Thyroid gland (tissue), 4 donors: ENCODE measurements at regions not wholly inside any gene's neighbourhood (a gene's known extent, or its start where the extent isn't known, plus 50 kb on each side); places are given as distances from the start of the nearest gene placed in this dataset. TPM values are rescaled to one million over a fixed set of nuclear protein-coding genes. Genes with fewer than 3 reads are reported as not detected.

Experiments used
- DNase-seq, 2 donors: peaks; one replicate each; pipeline ENCODE4 v3.0.0-alpha.2; 2019
- H3K27ac ChIP-seq, 3 donors: fragments of 200-600 bp; sonication (generic); 1 replicate in 2 of 3; 2 replicates in 1 of 3; pipeline ENCODE4 v1.5.1; 2016 to 2019; ENCODE audit warnings: mild to moderate bottlenecking in 1 of 3, moderate library complexity in 1 of 3
- H3K27me3 ChIP-seq: fragments of 200-600 bp; sonication (generic); one replicate; pipeline ENCODE4 v1.5.1; 2019
- H3K36me3 ChIP-seq, 2 donors: fragments of 200-600 bp; sonication (generic); one replicate each; pipeline ENCODE4 v1.5.1; 2016 to 2019
- H3K4me1 ChIP-seq, 2 donors: fragments of 200-600 bp; sonication (generic); one replicate each; pipeline ENCODE4 v1.5.1; 2017 to 2019
- H3K4me3 ChIP-seq, 3 donors: fragments of 200-600 bp; sonication (generic); replicated peaks in 1 of 3; 1 replicate in 2 of 3; 2 replicates in 1 of 3; pipeline ENCODE4 v1.5.1; 2016; ENCODE audit warnings: mild to moderate bottlenecking in 1 of 3
- H3K9me3 ChIP-seq: fragments of 200-600 bp; sonication (generic); one replicate; pipeline ENCODE4 v1.5.1; 2017
- POLR2A ChIP-seq, 2 donors: fragments of 450-650 bp; IDR thresholded peaks; one replicate each; pipeline ENCODE4 v1.6.1; 2017; ENCODE audit warnings: antibody characterized with exemption in 2 of 2, mild to moderate bottlenecking in 2 of 2, moderate library complexity in 1 of 2
- WGBS, 2 donors: methylation state at CpG; one replicate each; pipeline ENCODE4 v1.1.5; 2017; 5-methylcytosine and 5-hydroxymethylcytosine counted together
- intact Hi-C: fragments of 100-400 bp; cut with DNase I; formaldehyde crosslinking; loops from one replicate; pipeline ENCODE4 v1.15.1; 2023
- small RNA-seq: library from RNA; depleted of rRNA; stranded (forward); fragments of <200 nt; gene quantifications from one replicate; pipeline ENCODE3, GENCODE V24; 2016
- TF ChIP-seq, protein P1 (sequence below), 6 experiments: fragments of 200-600 bp in 3 of 6; fragments of 450-650 bp in 3 of 6; sonication (generic) in 3 of 6; IDR thresholded peaks; one replicate each; pipeline ENCODE4 v1.5.1; 2016 to 2019; ENCODE audit warnings: antibody characterized with exemption in 6 of 6, mild to moderate bottlenecking in 2 of 6, inconsistent platforms in 1 of 6, moderate library complexity in 1 of 6

DNA sequence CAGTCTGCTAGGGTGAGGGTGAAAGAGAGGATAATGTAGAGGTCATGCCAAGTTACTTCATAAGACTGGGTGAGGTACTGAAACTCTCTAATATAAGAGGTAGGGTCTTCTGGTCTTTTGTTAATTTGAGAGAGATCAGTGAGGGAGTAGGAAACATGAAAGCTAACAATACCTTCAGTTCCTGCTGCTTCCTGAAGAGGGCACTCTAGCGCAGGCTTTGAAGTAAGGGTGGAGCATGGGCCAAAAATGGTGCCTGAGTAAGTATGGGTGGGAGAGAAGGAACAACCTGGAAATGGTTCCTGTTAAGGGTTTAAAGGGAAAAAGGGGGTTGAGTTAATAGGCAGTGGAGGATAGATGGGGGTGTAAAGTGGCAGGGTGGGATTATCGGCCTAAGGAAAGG lies 2449.5 kb downstream of the TP53TG3F start:
- no peaks in the 10 kb centered on the region for H3K9me3 ChIP-seq
- no peak for TF ChIP-seq POLR2A (IDR thresholded peaks at IDR 0.05)
- H3K27ac ChIP-seq, result no peak overlapping the region
- intact Hi-C loops, result no loop called here
- DNase-seq, result no peak
- 50 to 53% methylated on average over 2 of the region's 2 CpGs for WGBS, 2 donors
- no peaks in the 10 kb centered on the region for H3K27me3 ChIP-seq
- no peaks in the 10 kb centered on the region for H3K36me3 ChIP-seq
- no peaks in the 10 kb centered on the region for H3K4me1 ChIP-seq
- H3K4me3 ChIP-seq, result no peak overlapping the region

- Histone ChIP-seq H3K9me3 (no peaks in the 10 kb centered on the region), H3K27me3 (no peaks in the 10 kb centered on the region), H3K36me3 (no peaks in the 10 kb centered on the region), H3K4me3 (no peak overlapping the region), H3K27ac (no peak overlapping the region), H3K4me1 (no peaks in the 10 kb centered on the region)
- no peak for DNase-seq
- intact Hi-C loops, result no loop called here
- WGBS, 2 donors, result 78 to 84% methylated on average over 6 of the region's 6 CpGs
- TF ChIP-seq POLR2A (IDR thresholded peaks at IDR 0.05), result no peak
- TF ChIP-seq, protein P1, sequence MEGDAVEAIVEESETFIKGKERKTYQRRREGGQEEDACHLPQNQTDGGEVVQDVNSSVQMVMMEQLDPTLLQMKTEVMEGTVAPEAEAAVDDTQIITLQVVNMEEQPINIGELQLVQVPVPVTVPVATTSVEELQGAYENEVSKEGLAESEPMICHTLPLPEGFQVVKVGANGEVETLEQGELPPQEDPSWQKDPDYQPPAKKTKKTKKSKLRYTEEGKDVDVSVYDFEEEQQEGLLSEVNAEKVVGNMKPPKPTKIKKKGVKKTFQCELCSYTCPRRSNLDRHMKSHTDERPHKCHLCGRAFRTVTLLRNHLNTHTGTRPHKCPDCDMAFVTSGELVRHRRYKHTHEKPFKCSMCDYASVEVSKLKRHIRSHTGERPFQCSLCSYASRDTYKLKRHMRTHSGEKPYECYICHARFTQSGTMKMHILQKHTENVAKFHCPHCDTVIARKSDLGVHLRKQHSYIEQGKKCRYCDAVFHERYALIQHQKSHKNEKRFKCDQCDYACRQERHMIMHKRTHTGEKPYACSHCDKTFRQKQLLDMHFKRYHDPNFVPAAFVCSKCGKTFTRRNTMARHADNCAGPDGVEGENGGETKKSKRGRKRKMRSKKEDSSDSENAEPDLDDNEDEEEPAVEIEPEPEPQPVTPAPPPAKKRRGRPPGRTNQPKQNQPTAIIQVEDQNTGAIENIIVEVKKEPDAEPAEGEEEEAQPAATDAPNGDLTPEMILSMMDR (IDR thresholded peaks at IDR 0.05), result no peak
Measured at GRCh38 chr16:35909351-35909954, 2450.0 kb downstream of the TP53TG3F start.

- no peaks in the 10 kb centered on the region for H3K4me1 ChIP-seq
- no peak for DNase-seq
- WGBS, 2 donors, result 79 to 81% methylated on average over 4 of the region's 4 CpGs
- intact Hi-C loops, result no loop called here
- no peaks in the 10 kb centered on the region for H3K9me3 ChIP-seq
- no peak overlapping the region for H3K27ac ChIP-seq
- no peak overlapping the region for H3K4me3 ChIP-seq
- no peaks in the 10 kb centered on the region for H3K27me3 ChIP-seq
- no peaks in the 10 kb centered on the region for H3K36me3 ChIP-seq
- TF ChIP-seq POLR2A (IDR thresholded peaks at IDR 0.05), result no peak
- TF ChIP-seq, protein P1 (IDR thresholded peaks at IDR 0.05), result no peak
Measured at GRCh38 chr16:35910409-35910808, 2451.0 kb downstream of the TP53TG3F start.

- Histone ChIP-seq H3K9me3 (no peaks in the 10 kb centered on the region), H3K36me3 (no peaks in the 10 kb centered on the region), H3K4me3 (no peak overlapping the region), H3K27ac (no peak overlapping the region), H3K27me3 (no peaks in the 10 kb centered on the region), H3K4me1 (no peaks in the 10 kb centered on the region)
- TF ChIP-seq, protein P1 (IDR thresholded peaks at IDR 0.05), result no peak
- no peak for TF ChIP-seq POLR2A (IDR thresholded peaks at IDR 0.05)
- no peak for DNase-seq
- intact Hi-C loops, result no loop called here
- 79 to 85% methylated on average over 7 to 8 of the region's 8 CpGs for WGBS, 2 donors
Measured at GRCh38 chr16:35911899-35912298, 2452.5 kb downstream of the TP53TG3F start.

- no peak overlapping the region for H3K4me3 ChIP-seq
- no peaks in the 10 kb centered on the region for H3K9me3 ChIP-seq
- no peaks in the 10 kb centered on the region for H3K4me1 ChIP-seq
- intact Hi-C loops, result no loop called here
- 71 to 73% methylated on average over 3 of the region's 3 CpGs for WGBS, 2 donors
- no peak overlapping the region for H3K27ac ChIP-seq
- TF ChIP-seq POLR2A (IDR thresholded peaks at IDR 0.05), result no peak
- TF ChIP-seq, protein P1 (IDR thresholded peaks at IDR 0.05), result no peak
- no peaks in the 10 kb centered on the region for H3K36me3 ChIP-seq
- H3K27me3 ChIP-seq, result no peaks in the 10 kb centered on the region
- no peak for DNase-seq
Measured at GRCh38 chr16:35931722-35932121, 2472.3 kb downstream of the TP53TG3F start.

Small RNA genes in the stretch of these regions (small RNA-seq; reads per million reads assigned to genes)
- not detected for gene AC106785.1
- gene RNA5SP406, result not detected
- not detected for gene RNA5SP407
- not detected for gene RNA5SP408
- gene RNA5SP409, result not detected
- gene RNA5SP410, result not detected
- gene RNA5SP411, result not detected
- gene RNA5SP412, result not detected
- gene RNA5SP413, result not detected
- not detected for gene RNA5SP414
- gene RNA5SP415, result not detected
- gene RNA5SP416, result not detected
- gene RNA5SP417, result not detected
- not detected for gene RNA5SP418
- gene RNA5SP419, result not detected
- gene RNA5SP420, result not detected
- not detected for gene RNA5SP421
- gene RNA5SP422, result not detected
- gene RNA5SP423, result not detected
